ENCODE measurements at regions not wholly inside any gene's neighbourhood (a gene's known extent, or its start where the extent isn't known, plus 50 kb on each side); places are given as distances from the start of the nearest gene placed in this dataset.

- no peak for TF ChIP-seq ZSCAN30 (tag by site-specific recombination; IDR thresholded peaks at IDR 0.05)
- TF ChIP-seq ZBTB49 (tag by site-specific recombination; IDR thresholded peaks at IDR 0.05; ENCODE audit: low read depth), result no peak
- TF ChIP-seq ZNF501 (tag by site-specific recombination; IDR thresholded peaks at IDR 0.05), result no peak
- no peak for TF ChIP-seq CTCF (tag by site-specific recombination; IDR thresholded peaks at IDR 0.05)
- no peak for TF ChIP-seq ZNF571 (tag by site-specific recombination; IDR thresholded peaks at IDR 0.05)
- TF ChIP-seq ZNF157 (tag by site-specific recombination; IDR thresholded peaks at IDR 0.05), result no peak
- TF ChIP-seq BCL11A (tag by site-specific recombination; IDR thresholded peaks at IDR 0.05; ENCODE audit: low read depth), result no peak
- no peak for TF ChIP-seq GLIS2 (tag by site-specific recombination; IDR thresholded peaks at IDR 0.05)
- no peak for TF ChIP-seq ZEB2 (tag by site-specific recombination; IDR thresholded peaks at IDR 0.05)
Observed at GRCh38 chr6:23040899-23041298, 471.5 kb downstream of the HDGFL1 start.
